GM12891 (cell line): ENCODE measurements at regions not wholly inside any gene's neighbourhood (a gene's known extent, or its start where the extent isn't known, plus 50 kb on each side); places are given as distances from the start of the nearest gene placed in this dataset.

Experiments
- PAX5 ChIP-seq: IDR thresholded peaks from 2 replicates; pipeline ENCODE4 v1.6.1; 2011; ENCODE audit warnings: low read length, moderate library complexity, mild to moderate bottlenecking; ENCODE audit not compliant: insufficient read depth, severe bottlenecking
- POLR2A ChIP-seq: IDR thresholded peaks from 2 replicates; pipeline ENCODE4 v1.6.1; 2011; ENCODE audit warnings: low read depth, low read length, control low read depth
- POLR2AphosphoS5 ChIP-seq: IDR thresholded peaks from 2 replicates; pipeline ENCODE4 v1.6.1; 2011; ENCODE audit warnings: low read depth, low read length, control low read depth
- POU2F2 ChIP-seq: IDR thresholded peaks from 2 replicates; pipeline ENCODE4 v1.6.1; 2011; ENCODE audit warnings: low read depth, mild to moderate bottlenecking, control low read depth, low read length, moderate library complexity
- TAF1 ChIP-seq: IDR thresholded peaks from 2 replicates; pipeline ENCODE4 v1.6.1; 2011; ENCODE audit warnings: low read depth, low read length, control low read depth

DNA sequence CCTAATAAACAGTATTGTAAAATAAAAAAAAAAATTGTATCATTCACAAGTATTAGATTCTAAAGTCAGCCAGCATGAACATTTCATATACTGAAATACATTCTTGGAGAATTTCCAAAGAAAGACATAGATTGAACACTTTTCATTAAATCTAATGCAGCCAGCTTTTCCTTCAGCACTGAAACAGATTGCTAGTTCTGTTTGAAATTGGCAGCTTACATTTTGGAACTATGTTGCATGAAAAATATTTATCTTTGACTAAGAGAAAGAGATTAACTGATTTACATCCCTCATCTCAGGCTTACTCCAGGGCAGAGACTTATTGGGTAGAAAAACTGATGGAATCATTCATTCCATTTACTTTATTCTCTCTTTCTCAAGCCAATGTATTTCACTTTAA lies 272.7 kb downstream of the PDHA2 start:
- no peak for TF ChIP-seq PAX5
- no peak for TF ChIP-seq POLR2AphosphoS5
- TF ChIP-seq POU2F2: no peak
- TF ChIP-seq POLR2A: no peak
- no peak for TF ChIP-seq TAF1
